ENCODE measurements at regions not wholly inside any gene's neighbourhood (a gene's known extent, or its start where the extent isn't known, plus 50 kb on each side); places are given as distances from the start of the nearest gene placed in this dataset.

DNA sequence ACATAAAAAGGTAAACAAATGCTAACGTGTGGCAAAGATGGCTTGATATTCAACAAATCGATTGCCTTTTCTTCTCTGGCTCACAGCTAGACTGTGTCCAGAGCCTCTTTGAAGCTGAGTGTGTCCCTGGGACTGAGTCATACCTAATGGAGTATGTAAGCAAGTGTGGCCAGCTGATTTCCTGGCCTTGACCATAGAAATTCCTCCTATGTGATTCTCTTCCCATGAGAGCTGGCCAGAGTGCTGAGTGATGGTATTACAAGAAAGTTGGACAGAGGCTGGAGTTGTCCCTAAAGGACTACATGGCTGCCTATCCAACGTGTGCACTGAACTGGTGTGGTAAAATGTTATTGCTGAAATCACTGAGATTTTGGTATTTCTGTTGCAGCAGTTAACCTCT lies 320.1 kb upstream of the SLC10A2 start (continued):
- TF ChIP-seq, protein P1, sequence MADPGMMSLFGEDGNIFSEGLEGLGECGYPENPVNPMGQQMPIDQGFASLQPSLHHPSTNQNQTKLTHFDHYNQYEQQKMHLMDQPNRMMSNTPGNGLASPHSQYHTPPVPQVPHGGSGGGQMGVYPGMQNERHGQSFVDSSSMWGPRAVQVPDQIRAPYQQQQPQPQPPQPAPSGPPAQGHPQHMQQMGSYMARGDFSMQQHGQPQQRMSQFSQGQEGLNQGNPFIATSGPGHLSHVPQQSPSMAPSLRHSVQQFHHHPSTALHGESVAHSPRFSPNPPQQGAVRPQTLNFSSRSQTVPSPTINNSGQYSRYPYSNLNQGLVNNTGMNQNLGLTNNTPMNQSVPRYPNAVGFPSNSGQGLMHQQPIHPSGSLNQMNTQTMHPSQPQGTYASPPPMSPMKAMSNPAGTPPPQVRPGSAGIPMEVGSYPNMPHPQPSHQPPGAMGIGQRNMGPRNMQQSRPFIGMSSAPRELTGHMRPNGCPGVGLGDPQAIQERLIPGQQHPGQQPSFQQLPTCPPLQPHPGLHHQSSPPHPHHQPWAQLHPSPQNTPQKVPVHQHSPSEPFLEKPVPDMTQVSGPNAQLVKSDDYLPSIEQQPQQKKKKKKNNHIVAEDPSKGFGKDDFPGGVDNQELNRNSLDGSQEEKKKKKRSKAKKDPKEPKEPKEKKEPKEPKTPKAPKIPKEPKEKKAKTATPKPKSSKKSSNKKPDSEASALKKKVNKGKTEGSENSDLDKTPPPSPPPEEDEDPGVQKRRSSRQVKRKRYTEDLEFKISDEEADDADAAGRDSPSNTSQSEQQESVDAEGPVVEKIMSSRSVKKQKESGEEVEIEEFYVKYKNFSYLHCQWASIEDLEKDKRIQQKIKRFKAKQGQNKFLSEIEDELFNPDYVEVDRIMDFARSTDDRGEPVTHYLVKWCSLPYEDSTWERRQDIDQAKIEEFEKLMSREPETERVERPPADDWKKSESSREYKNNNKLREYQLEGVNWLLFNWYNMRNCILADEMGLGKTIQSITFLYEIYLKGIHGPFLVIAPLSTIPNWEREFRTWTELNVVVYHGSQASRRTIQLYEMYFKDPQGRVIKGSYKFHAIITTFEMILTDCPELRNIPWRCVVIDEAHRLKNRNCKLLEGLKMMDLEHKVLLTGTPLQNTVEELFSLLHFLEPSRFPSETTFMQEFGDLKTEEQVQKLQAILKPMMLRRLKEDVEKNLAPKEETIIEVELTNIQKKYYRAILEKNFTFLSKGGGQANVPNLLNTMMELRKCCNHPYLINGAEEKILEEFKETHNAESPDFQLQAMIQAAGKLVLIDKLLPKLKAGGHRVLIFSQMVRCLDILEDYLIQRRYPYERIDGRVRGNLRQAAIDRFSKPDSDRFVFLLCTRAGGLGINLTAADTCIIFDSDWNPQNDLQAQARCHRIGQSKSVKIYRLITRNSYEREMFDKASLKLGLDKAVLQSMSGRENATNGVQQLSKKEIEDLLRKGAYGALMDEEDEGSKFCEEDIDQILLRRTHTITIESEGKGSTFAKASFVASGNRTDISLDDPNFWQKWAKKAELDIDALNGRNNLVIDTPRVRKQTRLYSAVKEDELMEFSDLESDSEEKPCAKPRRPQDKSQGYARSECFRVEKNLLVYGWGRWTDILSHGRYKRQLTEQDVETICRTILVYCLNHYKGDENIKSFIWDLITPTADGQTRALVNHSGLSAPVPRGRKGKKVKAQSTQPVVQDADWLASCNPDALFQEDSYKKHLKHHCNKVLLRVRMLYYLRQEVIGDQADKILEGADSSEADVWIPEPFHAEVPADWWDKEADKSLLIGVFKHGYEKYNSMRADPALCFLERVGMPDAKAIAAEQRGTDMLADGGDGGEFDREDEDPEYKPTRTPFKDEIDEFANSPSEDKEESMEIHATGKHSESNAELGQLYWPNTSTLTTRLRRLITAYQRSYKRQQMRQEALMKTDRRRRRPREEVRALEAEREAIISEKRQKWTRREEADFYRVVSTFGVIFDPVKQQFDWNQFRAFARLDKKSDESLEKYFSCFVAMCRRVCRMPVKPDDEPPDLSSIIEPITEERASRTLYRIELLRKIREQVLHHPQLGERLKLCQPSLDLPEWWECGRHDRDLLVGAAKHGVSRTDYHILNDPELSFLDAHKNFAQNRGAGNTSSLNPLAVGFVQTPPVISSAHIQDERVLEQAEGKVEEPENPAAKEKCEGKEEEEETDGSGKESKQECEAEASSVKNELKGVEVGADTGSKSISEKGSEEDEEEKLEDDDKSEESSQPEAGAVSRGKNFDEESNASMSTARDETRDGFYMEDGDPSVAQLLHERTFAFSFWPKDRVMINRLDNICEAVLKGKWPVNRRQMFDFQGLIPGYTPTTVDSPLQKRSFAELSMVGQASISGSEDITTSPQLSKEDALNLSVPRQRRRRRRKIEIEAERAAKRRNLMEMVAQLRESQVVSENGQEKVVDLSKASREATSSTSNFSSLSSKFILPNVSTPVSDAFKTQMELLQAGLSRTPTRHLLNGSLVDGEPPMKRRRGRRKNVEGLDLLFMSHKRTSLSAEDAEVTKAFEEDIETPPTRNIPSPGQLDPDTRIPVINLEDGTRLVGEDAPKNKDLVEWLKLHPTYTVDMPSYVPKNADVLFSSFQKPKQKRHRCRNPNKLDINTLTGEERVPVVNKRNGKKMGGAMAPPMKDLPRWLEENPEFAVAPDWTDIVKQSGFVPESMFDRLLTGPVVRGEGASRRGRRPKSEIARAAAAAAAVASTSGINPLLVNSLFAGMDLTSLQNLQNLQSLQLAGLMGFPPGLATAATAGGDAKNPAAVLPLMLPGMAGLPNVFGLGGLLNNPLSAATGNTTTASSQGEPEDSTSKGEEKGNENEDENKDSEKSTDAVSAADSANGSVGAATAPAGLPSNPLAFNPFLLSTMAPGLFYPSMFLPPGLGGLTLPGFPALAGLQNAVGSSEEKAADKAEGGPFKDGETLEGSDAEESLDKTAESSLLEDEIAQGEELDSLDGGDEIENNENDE (IDR thresholded peaks at IDR 0.05; ENCODE audit: insufficient replicate concordance, low read length): no peak
- TF ChIP-seq ASH2L (IDR thresholded peaks at IDR 0.05; ENCODE audit: low read length): no peak
- TF ChIP-seq KDM1A (IDR thresholded peaks at IDR 0.05; ENCODE audit: borderline replicate concordance, low read length): no peak
- TF ChIP-seq, protein P2, sequence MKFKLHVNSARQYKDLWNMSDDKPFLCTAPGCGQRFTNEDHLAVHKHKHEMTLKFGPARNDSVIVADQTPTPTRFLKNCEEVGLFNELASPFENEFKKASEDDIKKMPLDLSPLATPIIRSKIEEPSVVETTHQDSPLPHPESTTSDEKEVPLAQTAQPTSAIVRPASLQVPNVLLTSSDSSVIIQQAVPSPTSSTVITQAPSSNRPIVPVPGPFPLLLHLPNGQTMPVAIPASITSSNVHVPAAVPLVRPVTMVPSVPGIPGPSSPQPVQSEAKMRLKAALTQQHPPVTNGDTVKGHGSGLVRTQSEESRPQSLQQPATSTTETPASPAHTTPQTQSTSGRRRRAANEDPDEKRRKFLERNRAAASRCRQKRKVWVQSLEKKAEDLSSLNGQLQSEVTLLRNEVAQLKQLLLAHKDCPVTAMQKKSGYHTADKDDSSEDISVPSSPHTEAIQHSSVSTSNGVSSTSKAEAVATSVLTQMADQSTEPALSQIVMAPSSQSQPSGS (IDR thresholded peaks at IDR 0.05; ENCODE audit: low read length): no peak
- TF ChIP-seq GABPA (IDR thresholded peaks at IDR 0.05; ENCODE audit: borderline replicate concordance, insufficient read depth, low read length): no peak
- TF ChIP-seq BCL11A (IDR thresholded peaks at IDR 0.05; ENCODE audit: low read depth in 2 of 2, low read length in 2 of 2): no peak
- TF ChIP-seq PHF8 (conservative IDR thresholded peaks at IDR 0.05; ENCODE audit: low read depth, low read length): no peak
- TF ChIP-seq NRF1 (IDR thresholded peaks at IDR 0.05; ENCODE audit: low read depth, low read length): no peak
- TF ChIP-seq CHD1 (IDR thresholded peaks at IDR 0.05; ENCODE audit: low read depth, low read length): no peak
- TF ChIP-seq RNF2 (IDR thresholded peaks at IDR 0.05; ENCODE audit: borderline replicate concordance, low read depth, low read length, missing control alignments, poor library complexity, severe bottlenecking): no peak
